ENCODE measurements at regions not wholly inside any gene's neighbourhood (a gene's known extent, or its start where the extent isn't known, plus 50 kb on each side); places are given as distances from the start of the nearest gene placed in this dataset.

- DNase-seq (ENCODE audit: low spot score), result no peak
- no peak overlapping the region for H3K27ac ChIP-seq
- ChIA-PET POLR2A (ENCODE audit: low non-redundant PET) (no interaction called here), CTCF (interaction anchor here (0.6 to 0.7 kb wide), 2 partner anchors 38 to 74 kb away, joined by 3 read pairs; no protein-coding TSS in a partner anchor)
- TF ChIP-seq CTCF (conservative IDR thresholded peaks at IDR 0.05; ENCODE audit: low read depth), result no peak
Measured at GRCh38 chr5:5886353-5886752, 463.9 kb downstream of the ICE1 start.

- TF ChIP-seq CTCF (conservative IDR thresholded peaks at IDR 0.05; ENCODE audit: low read depth), result no peak
- ChIA-PET POLR2A (ENCODE audit: low non-redundant PET) (no interaction called here), CTCF (no interaction called here)
- no peak overlapping the region for H3K27ac ChIP-seq
- no peak for DNase-seq (ENCODE audit: low spot score)
Measured at GRCh38 chr5:5885782-5886181, 463.3 kb downstream of the ICE1 start.

- POLR2A ChIA-PET (ENCODE audit: low non-redundant PET), result no interaction called here
- CTCF ChIA-PET, result no interaction called here
- TF ChIP-seq CTCF (conservative IDR thresholded peaks at IDR 0.05; ENCODE audit: low read depth), result no peak
- DNase-seq (ENCODE audit: low spot score), result no peak
- no peak overlapping the region for H3K27ac ChIP-seq
Measured at GRCh38 chr5:5884593-5884992, 462.1 kb downstream of the ICE1 start.

- no peak for DNase-seq (ENCODE audit: low spot score)
- H3K27ac ChIP-seq, result no peak overlapping the region
- ChIA-PET POLR2A (ENCODE audit: low non-redundant PET) (no interaction called here), CTCF (interaction anchor here (1.1 kb wide), 1 partner anchor 386 kb away, joined by 3 read pairs; no protein-coding TSS in a partner anchor)
- no peak for TF ChIP-seq CTCF (conservative IDR thresholded peaks at IDR 0.05; ENCODE audit: low read depth)
Measured at GRCh38 chr5:5883562-5883961, 461.1 kb downstream of the ICE1 start.

GRCh38 chr5:5883146-5883545 lies 460.7 kb downstream of the ICE1 start:
- POLR2A ChIA-PET (ENCODE audit: low non-redundant PET), result no interaction called here
- TF ChIP-seq CTCF (conservative IDR thresholded peaks at IDR 0.05; ENCODE audit: low read depth), result no peak
- CTCF ChIA-PET, result interaction anchor here (1.1 kb wide), 2 partner anchors 15 to 386 kb away, joined by 3 to 6 read pairs; no protein-coding TSS in a partner anchor
- no peak overlapping the region for H3K27ac ChIP-seq
- DNase-seq (ENCODE audit: low spot score), result no peak

- TF ChIP-seq CTCF (conservative IDR thresholded peaks at IDR 0.05; ENCODE audit: low read depth), result no peak
- ChIA-PET POLR2A (ENCODE audit: low non-redundant PET) (no interaction called here), CTCF (interaction anchor here (1.1 kb wide), 2 partner anchors 16 to 385 kb away, joined by 3 to 6 read pairs; no protein-coding TSS in a partner anchor)
- DNase-seq (ENCODE audit: low spot score), result no peak
- no peak overlapping the region for H3K27ac ChIP-seq
Measured at GRCh38 chr5:5882706-5883105, 460.2 kb downstream of the ICE1 start.

- ChIA-PET POLR2A (ENCODE audit: low non-redundant PET) (no interaction called here), CTCF (interaction anchor here (0.6 kb wide), 1 partner anchor 384 kb away, joined by 3 read pairs; no protein-coding TSS in a partner anchor)
- no peak for DNase-seq (ENCODE audit: low spot score)
- TF ChIP-seq CTCF (conservative IDR thresholded peaks at IDR 0.05; ENCODE audit: low read depth), result no peak
- no peak overlapping the region for H3K27ac ChIP-seq
Measured at GRCh38 chr5:5881294-5881693, 458.8 kb downstream of the ICE1 start.
